ENCODE measurements at regions not wholly inside any gene's neighbourhood (a gene's known extent, or its start where the extent isn't known, plus 50 kb on each side); places are given as distances from the start of the nearest gene placed in this dataset.

- Histone ChIP-seq H2AFZ (ENCODE audit: low read depth) (no peak overlapping the region), H3K27ac (no peak overlapping the region), H3K36me3 (ENCODE audit: insufficient read depth) (no peaks in the 10 kb centered on the region), H3K9ac (no peak overlapping the region), H3K27me3 (ENCODE audit: insufficient read depth, low read depth) (no peaks in the 10 kb centered on the region), H4K20me1 (ENCODE audit: insufficient read depth) (no peaks in the 10 kb centered on the region), H3K79me2 (ENCODE audit: insufficient read depth, low read depth) (no peaks in the 10 kb centered on the region), H3K4me2 (no peak overlapping the region), H3K4me1 (ENCODE audit: low read depth, poor library complexity, severe bottlenecking) (no peaks in the 10 kb centered on the region), H3K4me3 (IDR thresholded peaks at IDR 0.05; ENCODE audit: insufficient read depth, low read depth, low read length) (no peak overlapping the region)
- TF ChIP-seq CTCF (conservative IDR thresholded peaks at IDR 0.05; ENCODE audit: low read depth, low read length): no peak
Observed at GRCh38 chrX:40834225-40834624, 98.9 kb upstream of the MED14 start.

GRCh38 chrX:40835526-40835925 is 100.2 kb upstream of the MED14 start:
- no peak overlapping the region for H3K9ac ChIP-seq
- no peaks in the 10 kb centered on the region for H3K27me3 ChIP-seq (ENCODE audit: insufficient read depth, low read depth)
- no peaks in the 10 kb centered on the region for H3K4me1 ChIP-seq (ENCODE audit: low read depth, poor library complexity, severe bottlenecking)
- H3K27ac ChIP-seq: no peak overlapping the region
- no peak for TF ChIP-seq CTCF (conservative IDR thresholded peaks at IDR 0.05; ENCODE audit: low read depth, low read length)
- H3K36me3 ChIP-seq (ENCODE audit: insufficient read depth): no peaks in the 10 kb centered on the region
- no peaks in the 10 kb centered on the region for H4K20me1 ChIP-seq (ENCODE audit: insufficient read depth)
- H3K79me2 ChIP-seq (ENCODE audit: insufficient read depth, low read depth): no peaks in the 10 kb centered on the region
- no peak overlapping the region for H2AFZ ChIP-seq (ENCODE audit: low read depth)
- no peak overlapping the region for H3K4me3 ChIP-seq (IDR thresholded peaks at IDR 0.05; ENCODE audit: insufficient read depth, low read depth, low read length)
- no peak overlapping the region for H3K4me2 ChIP-seq

- H3K4me3 ChIP-seq (IDR thresholded peaks at IDR 0.05; ENCODE audit: insufficient read depth, low read depth, low read length): no peak overlapping the region
- no peaks in the 10 kb centered on the region for H3K36me3 ChIP-seq (ENCODE audit: insufficient read depth)
- H2AFZ ChIP-seq (ENCODE audit: low read depth): no peak overlapping the region
- no peak for TF ChIP-seq CTCF (conservative IDR thresholded peaks at IDR 0.05; ENCODE audit: low read depth, low read length)
- no peaks in the 10 kb centered on the region for H3K27me3 ChIP-seq (ENCODE audit: insufficient read depth, low read depth)
- H4K20me1 ChIP-seq (ENCODE audit: insufficient read depth): no peaks in the 10 kb centered on the region
- no peaks in the 10 kb centered on the region for H3K79me2 ChIP-seq (ENCODE audit: insufficient read depth, low read depth)
- no peak overlapping the region for H3K9ac ChIP-seq
- H3K27ac ChIP-seq: no peak overlapping the region
- no peaks in the 10 kb centered on the region for H3K4me1 ChIP-seq (ENCODE audit: low read depth, poor library complexity, severe bottlenecking)
- no peak overlapping the region for H3K4me2 ChIP-seq
Observed at GRCh38 chrX:40843643-40844042, 108.3 kb upstream of the MED14 start.

GRCh38 chrX:40844471-40844870 is 109.1 kb upstream of the MED14 start:
- Histone ChIP-seq H3K9ac (no peak overlapping the region), H3K79me2 (ENCODE audit: insufficient read depth, low read depth) (no peaks in the 10 kb centered on the region), H4K20me1 (ENCODE audit: insufficient read depth) (no peaks in the 10 kb centered on the region), H3K4me1 (ENCODE audit: low read depth, poor library complexity, severe bottlenecking) (no peaks in the 10 kb centered on the region), H3K27ac (no peak overlapping the region), H2AFZ (ENCODE audit: low read depth) (no peak overlapping the region), H3K36me3 (ENCODE audit: insufficient read depth) (no peaks in the 10 kb centered on the region), H3K27me3 (ENCODE audit: insufficient read depth, low read depth) (no peaks in the 10 kb centered on the region), H3K4me3 (IDR thresholded peaks at IDR 0.05; ENCODE audit: insufficient read depth, low read depth, low read length) (no peak overlapping the region), H3K4me2 (no peak overlapping the region)
- TF ChIP-seq CTCF (conservative IDR thresholded peaks at IDR 0.05; ENCODE audit: low read depth, low read length): no peak
